SK-N-SH (cell line): ENCODE measurements at regions not wholly inside any gene's neighbourhood (a gene's known extent, or its start where the extent isn't known, plus 50 kb on each side); places are given as distances from the start of the nearest gene placed in this dataset.

Source experiments
- CTCF ChIA-PET: fragments of 300-600, 350-600 bp; formaldehyde crosslinking; extraction: SDS; loops from one replicate; lab custom pipeline; 2021; lab: Yijun Ruan, JAX
- POLR2A ChIA-PET: fragments of 350-600 bp; sonication (Branson Sonifier 250); formaldehyde crosslinking; extraction: SDS; loops from one replicate; lab custom pipeline; 2020; ENCODE audit warnings: antibody characterized with exemption, inconsistent platforms; lab: Yijun Ruan, JAX
- DNase-seq: peaks from one replicate; pipeline ENCODE4 v3.0.0; 2012
- H2AFZ ChIP-seq: fragments of 200-600 bp; sonication (generic); 2 replicates; pipeline ENCODE4 v1.8.1; 2016; ENCODE audit warnings: antibody characterized with exemption, mild to moderate bottlenecking, low read depth
- H3F3A ChIP-seq: fragments of 200-600 bp; sonication (generic); replicated peaks from 2 replicates; pipeline ENCODE3; 2016; ENCODE audit warnings: antibody characterized with exemption, mild to moderate bottlenecking; ENCODE audit not compliant: insufficient read depth
- H3K27ac ChIP-seq, 2 experiments: fragments of 200-500 bp in 1 of 2; fragments of 200-600 bp in 1 of 2; sonication (Bioruptor generic) in 1 of 2; sonication (generic), shearing (Covaris generic) in 1 of 2; 2 replicates each; pipeline versions ENCODE4 v1.5.1 to v1.6.1; 2014 to 2016; ENCODE audit warnings: low read depth in 2 of 2, inconsistent platforms in 1 of 2, low read length in 1 of 2, mild to moderate bottlenecking in 1 of 2, mixed read lengths in 1 of 2
- H3K27me3 ChIP-seq: fragments of 200-600 bp; sonication (generic), shearing (Covaris generic); 2 replicates; pipeline ENCODE4 v1.6.1; 2016; ENCODE audit warnings: mixed run types; ENCODE audit not compliant: insufficient read depth
- H3K36me3 ChIP-seq, 2 experiments: fragments of 200-500 bp in 1 of 2; fragments of 200-600 bp in 1 of 2; sonication (Bioruptor generic) in 1 of 2; sonication (generic) in 1 of 2; replicated peaks in 1 of 2; 2 replicates each; pipeline versions ENCODE3 to v1.5.1; 2014 to 2016; ENCODE audit warnings: low read length in 1 of 2, mild to moderate bottlenecking in 1 of 2; ENCODE audit not compliant: insufficient read depth in 2 of 2, control insufficient read depth in 1 of 2
- H3K4me1 ChIP-seq, 2 experiments: fragments of 200-500 bp in 1 of 2; fragments of 200-600 bp in 1 of 2; sonication (Bioruptor generic) in 1 of 2; sonication (generic), shearing (Covaris generic) in 1 of 2; 2 replicates each; pipeline versions ENCODE4 v1.5.1 to v1.6.1; 2014 to 2016; ENCODE audit warnings: low read depth in 1 of 2, low read length in 1 of 2, mixed run types in 1 of 2; ENCODE audit not compliant: insufficient read depth in 2 of 2, control insufficient read depth in 1 of 2
- H3K4me2 ChIP-seq: fragments of 200-600 bp; sonication (generic), shearing (Covaris generic); 2 replicates; pipeline ENCODE4 v1.6.1; 2017; ENCODE audit warnings: mixed run types
- H3K4me3 ChIP-seq, 2 experiments: fragments of 200-500 bp in 1 of 2; fragments of 200-600 bp in 1 of 2; sonication (Bioruptor generic) in 1 of 2; sonication (generic), shearing (Covaris generic) in 1 of 2; 2 replicates each; pipeline versions ENCODE4 v1.5.1 to v1.8.1; 2014 to 2016; ENCODE audit warnings: low read depth in 2 of 2, inconsistent platforms in 1 of 2, low read length in 1 of 2, mild to moderate bottlenecking in 1 of 2, mixed read lengths in 1 of 2, moderate library complexity in 1 of 2
- H3K79me2 ChIP-seq: fragments of 200-600 bp; sonication (generic); 2 replicates; pipeline ENCODE4 v1.8.1; 2017; ENCODE audit warnings: mild to moderate bottlenecking; ENCODE audit not compliant: insufficient read depth
- H3K9ac ChIP-seq: fragments of 200-600 bp; sonication (generic); 2 replicates; pipeline ENCODE4 v1.6.1; 2017; ENCODE audit warnings: mixed run types
- H3K9me2 ChIP-seq: fragments of 200-600 bp; sonication (generic); 2 replicates; pipeline ENCODE4 v1.6.1; 2017; ENCODE audit warnings: mixed run types
- H3K9me3 ChIP-seq: fragments of 200-600 bp; sonication (generic); 2 replicates; pipeline ENCODE4 v1.6.1; 2017; ENCODE audit warnings: mixed run types, mild to moderate bottlenecking, moderate library complexity
- H4K20me1 ChIP-seq: fragments of 200-600 bp; sonication (generic); 2 replicates; pipeline ENCODE4 v1.6.1; 2017; ENCODE audit warnings: mild to moderate bottlenecking, mixed run types; ENCODE audit not compliant: insufficient read depth
- EP300 ChIP-seq, 2 experiments: IDR thresholded peaks; 2 replicates each; pipeline versions ENCODE4 v1.4.0 to v1.6.1; 2012; ENCODE audit warnings: borderline replicate concordance in 1 of 2, low read depth in 1 of 2, low read length in 1 of 2
- FOSL2 ChIP-seq: IDR thresholded peaks from 2 replicates; pipeline ENCODE4 v1.4.0; 2012; ENCODE audit warnings: low read depth, mild to moderate bottlenecking, moderate library complexity, borderline replicate concordance
- FOXM1 ChIP-seq: IDR thresholded peaks from 2 replicates; pipeline ENCODE4 v1.4.0; 2012; ENCODE audit warnings: low read depth, mild to moderate bottlenecking
- GATA2 ChIP-seq: sonication (generic); formaldehyde crosslinking; IDR thresholded peaks from 2 replicates; pipeline ENCODE4 v1.5.0; 2020; ENCODE audit warnings: mild to moderate bottlenecking, missing genetic modification reagents
- JUND ChIP-seq: IDR thresholded peaks from 2 replicates; pipeline ENCODE4 v1.4.0; 2012
- MXI1 ChIP-seq: IDR thresholded peaks from 2 replicates; pipeline ENCODE4 v1.6.1; 2012; ENCODE audit warnings: mild to moderate bottlenecking, low read depth, low read length, improper control_type of control experiment
- NFIC ChIP-seq: IDR thresholded peaks from 2 replicates; pipeline ENCODE4 v1.4.0; 2012; ENCODE audit warnings: borderline replicate concordance
- NRF1 ChIP-seq: IDR thresholded peaks from 2 replicates; pipeline ENCODE4 v1.6.1; 2012; ENCODE audit warnings: low read depth, mild to moderate bottlenecking, low read length
- RAD21 ChIP-seq: IDR thresholded peaks from 2 replicates; pipeline ENCODE4 v1.6.1; 2012; ENCODE audit warnings: mild to moderate bottlenecking, low read length
- RFX5 ChIP-seq: IDR thresholded peaks from 2 replicates; pipeline ENCODE4 v1.6.1; 2012; ENCODE audit warnings: mild to moderate bottlenecking, improper control_type of control experiment, low read length
- TAF1 ChIP-seq: IDR thresholded peaks from 2 replicates; pipeline ENCODE4 v1.6.1; 2012; ENCODE audit warnings: low read depth, mild to moderate bottlenecking, low read length, moderate library complexity, borderline replicate concordance
- TCF12 ChIP-seq: IDR thresholded peaks from 2 replicates; pipeline ENCODE4 v1.4.0; 2012
- TEAD4 ChIP-seq: IDR thresholded peaks from 2 replicates; pipeline ENCODE4 v1.4.0; 2012; ENCODE audit warnings: mild to moderate bottlenecking, borderline replicate concordance; ENCODE audit not compliant: insufficient read depth
- WGBS: methylation state at CpG from one replicate; pipeline ENCODE4 v1.1.6; 2017; ENCODE audit warnings: low lambda C conversion rate; 5-methylcytosine and 5-hydroxymethylcytosine counted together
- TF ChIP-seq, protein P1 (sequence below): fragments of 150-350 bp; IDR thresholded peaks from 2 replicates; pipeline ENCODE4 v1.6.1; 2016; ENCODE audit warnings: mild to moderate bottlenecking, low read depth, low read length
- TF ChIP-seq, protein P2 (sequence below): fragments of 200-600 bp; sonication (generic); IDR thresholded peaks from 2 replicates; pipeline ENCODE4 v1.6.1; 2017; ENCODE audit warnings: antibody characterized with exemption, mild to moderate bottlenecking, moderate library complexity
- TF ChIP-seq, protein P3 (sequence below): IDR thresholded peaks from 2 replicates; pipeline ENCODE4; 2012
- TF ChIP-seq, protein P4 (sequence below): IDR thresholded peaks from 2 replicates; pipeline ENCODE4 v1.4.0; 2012; ENCODE audit warnings: low read depth

DNA sequence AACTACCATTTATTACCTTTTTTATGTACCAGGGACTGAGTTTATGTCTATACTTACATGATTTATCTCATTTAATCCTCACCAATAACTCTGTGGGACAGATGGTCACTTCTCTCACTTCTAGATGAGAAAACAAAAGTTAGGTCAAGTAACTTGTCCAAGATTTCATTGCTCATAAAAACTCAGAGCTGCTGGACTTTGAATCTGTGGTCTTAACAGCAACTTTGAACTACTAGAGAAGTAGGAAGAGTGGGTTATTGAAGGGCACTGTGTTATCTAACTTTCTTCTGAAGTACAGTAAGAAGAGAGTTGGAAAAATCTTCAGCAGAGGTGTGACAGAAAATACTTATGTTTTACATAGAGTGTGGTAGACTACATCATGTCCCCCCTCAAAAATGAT is 214.2 kb upstream of the BMPER start:
- Histone ChIP-seq H3K4me2 (no peak overlapping the region), H3K4me1 (peaks cover 0 to 12% of the 10 kb centered on the region in 2 experiments; a peak in 1 of 4 replicates), H3K27me3 (no peaks in the 10 kb centered on the region), H3K4me3 (no peak overlapping the region), H3F3A (peaks cover 11% of the 10 kb centered on the region), H3K9me2 (no peaks in the 10 kb centered on the region), H3K9ac (no peak overlapping the region), H3K27ac (no peak overlapping the region), H3K9me3 (no peaks in the 10 kb centered on the region), H3K36me3 (no peaks in the 10 kb centered on the region), H2AFZ (no peak overlapping the region), H3K79me2 (no peaks in the 10 kb centered on the region), H4K20me1 (no peaks in the 10 kb centered on the region)
- no peak for DNase-seq
- ChIA-PET POLR2A (no interaction called here), CTCF (interaction anchor here (0.9 to 1.8 kb wide), 2 partner anchors 10 to 11 kb away, joined by 3 read pairs; no protein-coding TSS in a partner anchor)
- TF ChIP-seq MXI1 = no peak
- TF ChIP-seq FOSL2 = no peak
- no peak for TF ChIP-seq TEAD4
- TF ChIP-seq RFX5 = no peak
- no peak for TF ChIP-seq EP300 (IDR thresholded peaks at IDR 0.05; ENCODE audit: borderline replicate concordance in 1 of 2, low read depth in 1 of 2, low read length in 1 of 2)
- TF ChIP-seq JUND = no peak
- TF ChIP-seq, protein P1, sequence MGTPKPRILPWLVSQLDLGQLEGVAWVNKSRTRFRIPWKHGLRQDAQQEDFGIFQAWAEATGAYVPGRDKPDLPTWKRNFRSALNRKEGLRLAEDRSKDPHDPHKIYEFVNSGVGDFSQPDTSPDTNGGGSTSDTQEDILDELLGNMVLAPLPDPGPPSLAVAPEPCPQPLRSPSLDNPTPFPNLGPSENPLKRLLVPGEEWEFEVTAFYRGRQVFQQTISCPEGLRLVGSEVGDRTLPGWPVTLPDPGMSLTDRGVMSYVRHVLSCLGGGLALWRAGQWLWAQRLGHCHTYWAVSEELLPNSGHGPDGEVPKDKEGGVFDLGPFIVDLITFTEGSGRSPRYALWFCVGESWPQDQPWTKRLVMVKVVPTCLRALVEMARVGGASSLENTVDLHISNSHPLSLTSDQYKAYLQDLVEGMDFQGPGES = no peak
- no peak for TF ChIP-seq RAD21
- TF ChIP-seq TAF1 = no peak
- no peak for TF ChIP-seq NRF1
- no peak for TF ChIP-seq FOXM1
- TF ChIP-seq, protein P2, sequence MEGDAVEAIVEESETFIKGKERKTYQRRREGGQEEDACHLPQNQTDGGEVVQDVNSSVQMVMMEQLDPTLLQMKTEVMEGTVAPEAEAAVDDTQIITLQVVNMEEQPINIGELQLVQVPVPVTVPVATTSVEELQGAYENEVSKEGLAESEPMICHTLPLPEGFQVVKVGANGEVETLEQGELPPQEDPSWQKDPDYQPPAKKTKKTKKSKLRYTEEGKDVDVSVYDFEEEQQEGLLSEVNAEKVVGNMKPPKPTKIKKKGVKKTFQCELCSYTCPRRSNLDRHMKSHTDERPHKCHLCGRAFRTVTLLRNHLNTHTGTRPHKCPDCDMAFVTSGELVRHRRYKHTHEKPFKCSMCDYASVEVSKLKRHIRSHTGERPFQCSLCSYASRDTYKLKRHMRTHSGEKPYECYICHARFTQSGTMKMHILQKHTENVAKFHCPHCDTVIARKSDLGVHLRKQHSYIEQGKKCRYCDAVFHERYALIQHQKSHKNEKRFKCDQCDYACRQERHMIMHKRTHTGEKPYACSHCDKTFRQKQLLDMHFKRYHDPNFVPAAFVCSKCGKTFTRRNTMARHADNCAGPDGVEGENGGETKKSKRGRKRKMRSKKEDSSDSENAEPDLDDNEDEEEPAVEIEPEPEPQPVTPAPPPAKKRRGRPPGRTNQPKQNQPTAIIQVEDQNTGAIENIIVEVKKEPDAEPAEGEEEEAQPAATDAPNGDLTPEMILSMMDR = no peak

DNA sequence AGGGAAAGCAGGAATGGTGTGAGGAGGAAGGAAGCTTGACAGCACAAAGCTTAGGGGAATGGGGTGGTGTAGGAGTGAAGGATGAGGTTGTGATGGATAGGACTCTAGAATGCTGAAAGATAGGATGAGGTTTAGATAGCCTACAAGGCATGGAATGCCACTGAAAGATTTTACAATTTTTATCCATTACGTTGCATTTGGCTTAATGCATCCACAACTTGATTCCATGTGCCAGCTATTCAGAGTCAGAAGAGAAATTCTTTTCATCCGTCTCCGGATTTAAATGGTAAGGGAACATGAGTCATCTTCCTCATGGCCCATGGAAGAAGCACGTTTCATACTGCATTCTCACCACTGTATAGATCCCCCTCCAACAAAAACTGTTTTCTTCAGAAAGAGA is 212.4 kb upstream of the BMPER start:
- Histone ChIP-seq H3K27me3 (no peaks in the 10 kb centered on the region), H3K36me3 (no peaks in the 10 kb centered on the region), H2AFZ (no peak overlapping the region), H3K4me1 (peaks cover 0 to 12% of the 10 kb centered on the region in 2 experiments; a peak in 1 of 4 replicates), H3K4me2 (peak overlapping the region; percentile 53), H4K20me1 (no peaks in the 10 kb centered on the region), H3K9ac (no peak overlapping the region), H3K27ac (peak overlapping the region in 1 of 2 experiments; percentile 35; a peak in 2 of 4 replicates), H3K9me2 (no peaks in the 10 kb centered on the region), H3F3A (peaks cover 11% of the 10 kb centered on the region), H3K9me3 (no peaks in the 10 kb centered on the region), H3K79me2 (no peaks in the 10 kb centered on the region), H3K4me3 (0 out of 4 replicates have a peak overlapping the region, but pooled peaks of 1 of the 2 experiments have one; percentile 0)
- POLR2A ChIA-PET = no interaction called here
- CTCF ChIA-PET = interaction anchor here (0.9 to 1.1 kb wide), 2 partner anchors 24 to 240 kb away, joined by 3 to 4 read pairs; no protein-coding TSS in a partner anchor
- TF ChIP-seq, protein P3, sequence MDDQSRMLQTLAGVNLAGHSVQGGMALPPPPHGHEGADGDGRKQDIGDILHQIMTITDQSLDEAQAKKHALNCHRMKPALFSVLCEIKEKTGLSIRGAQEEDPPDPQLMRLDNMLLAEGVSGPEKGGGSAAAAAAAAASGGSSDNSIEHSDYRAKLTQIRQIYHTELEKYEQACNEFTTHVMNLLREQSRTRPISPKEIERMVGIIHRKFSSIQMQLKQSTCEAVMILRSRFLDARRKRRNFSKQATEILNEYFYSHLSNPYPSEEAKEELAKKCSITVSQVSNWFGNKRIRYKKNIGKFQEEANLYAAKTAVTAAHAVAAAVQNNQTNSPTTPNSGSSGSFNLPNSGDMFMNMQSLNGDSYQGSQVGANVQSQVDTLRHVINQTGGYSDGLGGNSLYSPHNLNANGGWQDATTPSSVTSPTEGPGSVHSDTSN = no peak; the same call in 1 of the 2 replicates
- TF ChIP-seq TAF1 (no peak), JUND (peak; percentile 38), FOSL2 (peak; percentile 67), NFIC (no peak), GATA2 (CRISPR knock-in tag) (no peak), TCF12 (peak; percentile 10; the same call in 1 of the 2 replicates)
- TF ChIP-seq, protein P4, sequence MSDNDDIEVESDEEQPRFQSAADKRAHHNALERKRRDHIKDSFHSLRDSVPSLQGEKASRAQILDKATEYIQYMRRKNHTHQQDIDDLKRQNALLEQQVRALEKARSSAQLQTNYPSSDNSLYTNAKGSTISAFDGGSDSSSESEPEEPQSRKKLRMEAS = peak; percentile 68
- 11% methylated on average over 4 of the region's 4 CpGs for WGBS
- DNase-seq = no peak
